HEK293T (cell line): ENCODE measurements at regions not wholly inside any gene's neighbourhood (a gene's known extent, or its start where the extent isn't known, plus 50 kb on each side); places are given as distances from the start of the nearest gene placed in this dataset.

Experiments used
- CTBP1 ChIP-seq: fragments of 450-650 bp; IDR thresholded peaks from 2 replicates; pipeline ENCODE4 v1.6.1; 2016; ENCODE audit warnings: borderline replicate concordance
- ELF4 ChIP-seq: fragments of 450-650 bp; IDR thresholded peaks from 2 replicates; pipeline ENCODE4 v1.6.1; 2017; ENCODE audit warnings: antibody characterized with exemption
- FOXA1 ChIP-seq: fragments of 450-650 bp; IDR thresholded peaks from 2 replicates; pipeline ENCODE4 v1.6.1; 2016; ENCODE audit warnings: mild to moderate bottlenecking
- FOXK2 ChIP-seq: fragments of 450-650 bp; IDR thresholded peaks from 2 replicates; pipeline ENCODE4 v1.6.1; 2016; ENCODE audit warnings: mild to moderate bottlenecking
- FOXM1 ChIP-seq: fragments of 450-650 bp; IDR thresholded peaks from 2 replicates; pipeline ENCODE4 v1.6.1; 2017; ENCODE audit warnings: mild to moderate bottlenecking, borderline replicate concordance
- HDGF ChIP-seq: fragments of 450-650 bp; IDR thresholded peaks from 2 replicates; pipeline ENCODE4 v1.6.1; 2017; ENCODE audit warnings: antibody characterized with exemption, borderline replicate concordance
- NFRKB ChIP-seq: fragments of 450-650 bp; IDR thresholded peaks from 2 replicates; pipeline ENCODE4 v1.6.1; 2016; ENCODE audit warnings: mild to moderate bottlenecking, moderate library complexity
- SP1 ChIP-seq: fragments of 450-650 bp; IDR thresholded peaks from 2 replicates; pipeline ENCODE4 v1.6.1; 2017
- SUZ12 ChIP-seq: fragments of 450-650 bp; IDR thresholded peaks from 2 replicates; pipeline ENCODE4 v1.6.1; 2016; ENCODE audit warnings: mild to moderate bottlenecking
- ZNF384 ChIP-seq: fragments of 450-650 bp; IDR thresholded peaks from 2 replicates; pipeline ENCODE4 v1.6.1; 2016
- TF ChIP-seq, protein P1 (sequence below): fragments of 450-650 bp; IDR thresholded peaks from 2 replicates; pipeline ENCODE4 v1.6.1; 2016

DNA sequence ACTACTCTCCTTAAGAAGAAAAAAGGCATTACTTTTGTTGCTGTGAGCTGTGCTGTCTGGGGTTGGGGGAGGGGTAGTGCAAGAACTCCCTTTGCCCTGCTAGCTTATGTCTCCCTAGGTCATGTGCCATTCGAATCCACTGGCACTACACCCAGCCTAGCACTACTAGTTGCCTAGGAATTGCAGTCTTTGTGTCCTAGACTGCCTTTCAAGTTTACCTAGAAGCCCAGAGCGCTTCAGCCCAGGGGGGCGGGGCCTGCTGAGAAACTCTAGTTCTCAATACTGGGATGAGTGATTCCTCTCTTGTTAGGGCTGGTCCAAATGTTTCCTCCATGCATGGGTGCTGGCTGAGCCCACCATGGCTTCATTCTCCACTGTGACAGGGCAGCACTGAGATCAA lies 1011.5 kb downstream of the PCDH19 start:
- TF ChIP-seq SP1: no peak
- no peak for TF ChIP-seq ELF4
- TF ChIP-seq FOXM1: no peak
- no peak for TF ChIP-seq FOXK2
- no peak for TF ChIP-seq ZNF384
- no peak for TF ChIP-seq HDGF
- no peak for TF ChIP-seq NFRKB
- no peak for TF ChIP-seq SUZ12
- TF ChIP-seq CTBP1: no peak
- no peak for TF ChIP-seq FOXA1
- TF ChIP-seq, protein P1, sequence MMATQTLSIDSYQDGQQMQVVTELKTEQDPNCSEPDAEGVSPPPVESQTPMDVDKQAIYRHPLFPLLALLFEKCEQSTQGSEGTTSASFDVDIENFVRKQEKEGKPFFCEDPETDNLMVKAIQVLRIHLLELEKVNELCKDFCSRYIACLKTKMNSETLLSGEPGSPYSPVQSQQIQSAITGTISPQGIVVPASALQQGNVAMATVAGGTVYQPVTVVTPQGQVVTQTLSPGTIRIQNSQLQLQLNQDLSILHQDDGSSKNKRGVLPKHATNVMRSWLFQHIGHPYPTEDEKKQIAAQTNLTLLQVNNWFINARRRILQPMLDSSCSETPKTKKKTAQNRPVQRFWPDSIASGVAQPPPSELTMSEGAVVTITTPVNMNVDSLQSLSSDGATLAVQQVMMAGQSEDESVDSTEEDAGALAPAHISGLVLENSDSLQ: no peak
